Fibroblast of lung (primary cell): ENCODE measurements at regions not wholly inside any gene's neighbourhood (a gene's known extent, or its start where the extent isn't known, plus 50 kb on each side); places are given as distances from the start of the nearest gene placed in this dataset.

ENCODE experiments used
- EZH2 ChIP-seq: IDR thresholded peaks from 2 replicates; pipeline ENCODE4 v1.5.1; 2012; ENCODE audit warnings: low read length, control low read depth, mild to moderate bottlenecking; ENCODE audit errors: missing control alignments
- TF ChIP-seq, protein P1 (sequence below), 2 donors: IDR thresholded peaks in 1 of 2; conservative IDR thresholded peaks in 1 of 2; 1 replicate in 1 of 2; 2 replicates in 1 of 2; pipeline ENCODE4 v1.5.1; 2011 to 2012; ENCODE audit warnings: low read length in 2 of 2, control low read depth in 1 of 2, inconsistent platforms in 1 of 2, low read depth in 1 of 2, mild to moderate bottlenecking in 1 of 2

GRCh38 chr21:27648560-27648959, 681.7 kb upstream of the ADAMTS5 start:
- TF ChIP-seq, protein P1, sequence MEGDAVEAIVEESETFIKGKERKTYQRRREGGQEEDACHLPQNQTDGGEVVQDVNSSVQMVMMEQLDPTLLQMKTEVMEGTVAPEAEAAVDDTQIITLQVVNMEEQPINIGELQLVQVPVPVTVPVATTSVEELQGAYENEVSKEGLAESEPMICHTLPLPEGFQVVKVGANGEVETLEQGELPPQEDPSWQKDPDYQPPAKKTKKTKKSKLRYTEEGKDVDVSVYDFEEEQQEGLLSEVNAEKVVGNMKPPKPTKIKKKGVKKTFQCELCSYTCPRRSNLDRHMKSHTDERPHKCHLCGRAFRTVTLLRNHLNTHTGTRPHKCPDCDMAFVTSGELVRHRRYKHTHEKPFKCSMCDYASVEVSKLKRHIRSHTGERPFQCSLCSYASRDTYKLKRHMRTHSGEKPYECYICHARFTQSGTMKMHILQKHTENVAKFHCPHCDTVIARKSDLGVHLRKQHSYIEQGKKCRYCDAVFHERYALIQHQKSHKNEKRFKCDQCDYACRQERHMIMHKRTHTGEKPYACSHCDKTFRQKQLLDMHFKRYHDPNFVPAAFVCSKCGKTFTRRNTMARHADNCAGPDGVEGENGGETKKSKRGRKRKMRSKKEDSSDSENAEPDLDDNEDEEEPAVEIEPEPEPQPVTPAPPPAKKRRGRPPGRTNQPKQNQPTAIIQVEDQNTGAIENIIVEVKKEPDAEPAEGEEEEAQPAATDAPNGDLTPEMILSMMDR (conservative IDR thresholded peaks at IDR 0.05 in 1 of 2, IDR thresholded peaks at IDR 0.05 in 1 of 2; ENCODE audit: low read depth in 1 of 2, low read length in 2 of 2), result no peak
- TF ChIP-seq EZH2, result no peak
